GM12873 (cell line): ENCODE measurements at regions not wholly inside any gene's neighbourhood (a gene's known extent, or its start where the extent isn't known, plus 50 kb on each side); places are given as distances from the start of the nearest gene placed in this dataset.

ENCODE experiments used
- TF ChIP-seq, protein P1 (sequence below): IDR thresholded peaks from 2 replicates; pipeline ENCODE4 v1.5.1; 2012; ENCODE audit warnings: low read depth, mild to moderate bottlenecking, moderate library complexity, low read length, control low read depth; ENCODE audit not compliant: insufficient read depth; ENCODE audit errors: missing control alignments

DNA sequence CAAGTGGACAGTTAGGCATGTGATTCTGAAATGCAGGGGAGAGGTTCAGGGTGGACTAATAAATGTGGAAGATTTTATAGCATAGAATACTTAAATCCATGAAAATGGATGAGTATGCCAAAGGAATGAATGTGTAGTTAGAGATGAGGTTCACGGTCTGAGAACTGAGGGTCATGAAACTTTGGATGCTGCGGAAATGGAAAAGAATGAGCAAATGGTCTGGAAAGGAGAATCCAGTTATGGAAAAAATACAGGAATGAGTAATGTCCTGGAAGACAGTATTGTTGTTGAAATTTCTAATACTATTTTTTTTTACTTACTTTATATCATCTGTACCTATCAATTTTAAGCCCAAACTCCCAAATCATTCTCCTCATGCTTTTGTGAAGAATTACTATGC, 2369.4 kb downstream of the MAT2B start:
- TF ChIP-seq, protein P1, sequence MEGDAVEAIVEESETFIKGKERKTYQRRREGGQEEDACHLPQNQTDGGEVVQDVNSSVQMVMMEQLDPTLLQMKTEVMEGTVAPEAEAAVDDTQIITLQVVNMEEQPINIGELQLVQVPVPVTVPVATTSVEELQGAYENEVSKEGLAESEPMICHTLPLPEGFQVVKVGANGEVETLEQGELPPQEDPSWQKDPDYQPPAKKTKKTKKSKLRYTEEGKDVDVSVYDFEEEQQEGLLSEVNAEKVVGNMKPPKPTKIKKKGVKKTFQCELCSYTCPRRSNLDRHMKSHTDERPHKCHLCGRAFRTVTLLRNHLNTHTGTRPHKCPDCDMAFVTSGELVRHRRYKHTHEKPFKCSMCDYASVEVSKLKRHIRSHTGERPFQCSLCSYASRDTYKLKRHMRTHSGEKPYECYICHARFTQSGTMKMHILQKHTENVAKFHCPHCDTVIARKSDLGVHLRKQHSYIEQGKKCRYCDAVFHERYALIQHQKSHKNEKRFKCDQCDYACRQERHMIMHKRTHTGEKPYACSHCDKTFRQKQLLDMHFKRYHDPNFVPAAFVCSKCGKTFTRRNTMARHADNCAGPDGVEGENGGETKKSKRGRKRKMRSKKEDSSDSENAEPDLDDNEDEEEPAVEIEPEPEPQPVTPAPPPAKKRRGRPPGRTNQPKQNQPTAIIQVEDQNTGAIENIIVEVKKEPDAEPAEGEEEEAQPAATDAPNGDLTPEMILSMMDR, result no peak

DNA sequence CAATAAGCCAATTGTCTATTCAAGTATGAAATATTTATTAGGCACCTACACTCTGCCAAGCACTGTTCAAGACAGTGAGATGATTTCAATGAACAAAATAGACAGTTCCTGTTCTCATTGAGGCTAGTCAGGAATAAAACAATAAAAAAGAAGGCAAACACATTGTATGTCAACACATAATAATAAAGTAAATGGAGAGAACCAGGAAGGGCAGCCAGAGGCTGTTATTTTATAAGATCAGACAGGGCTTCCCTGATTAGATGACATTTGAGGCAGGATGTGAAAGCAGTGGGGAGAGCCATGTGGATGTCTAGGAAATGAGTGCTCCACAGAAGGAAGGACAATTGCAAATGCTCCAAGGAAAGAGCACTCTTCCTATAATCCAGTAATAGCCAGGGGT, 2371.1 kb downstream of the MAT2B start:
- TF ChIP-seq, protein P1, result no peak

DNA sequence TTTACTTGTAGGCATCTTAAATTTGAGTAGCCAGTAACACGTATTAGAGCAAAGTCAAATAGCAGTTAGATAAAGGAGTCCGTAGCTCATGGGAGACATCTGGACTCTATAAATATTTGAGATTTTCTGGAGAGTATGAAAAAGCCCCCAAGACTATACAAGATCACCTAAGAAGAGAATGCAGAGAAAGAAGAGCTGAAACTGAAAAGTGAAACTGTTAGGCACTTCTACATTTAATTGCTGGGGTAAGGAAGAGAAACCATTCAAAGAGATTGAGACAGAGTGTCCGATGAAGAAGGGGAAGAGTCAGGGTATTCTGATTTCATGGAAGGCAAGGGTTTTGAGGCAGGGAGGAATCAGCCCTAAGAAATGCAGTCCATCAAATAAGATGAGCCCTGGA, 2372.1 kb downstream of the MAT2B start:
- TF ChIP-seq, protein P1, result no peak

DNA sequence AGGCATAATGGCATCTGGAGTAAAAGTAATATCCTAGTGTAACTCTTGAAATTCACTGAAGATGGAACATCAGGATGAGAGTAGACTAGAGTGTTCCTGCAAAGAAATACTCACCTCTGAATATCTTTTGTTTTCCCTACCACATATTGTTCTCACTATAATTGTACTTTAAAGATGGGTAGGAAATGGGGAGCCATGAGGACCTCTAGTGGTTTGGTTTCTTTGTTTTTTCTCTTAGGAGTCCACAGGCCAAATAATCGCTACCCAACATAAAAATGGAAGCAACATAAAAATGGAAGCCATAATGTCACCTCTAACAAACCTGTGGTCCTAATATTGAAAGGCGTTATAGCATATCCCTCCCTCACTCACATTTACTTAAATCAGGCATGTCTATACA, 2375.8 kb downstream of the MAT2B start:
- TF ChIP-seq, protein P1, result no peak

DNA sequence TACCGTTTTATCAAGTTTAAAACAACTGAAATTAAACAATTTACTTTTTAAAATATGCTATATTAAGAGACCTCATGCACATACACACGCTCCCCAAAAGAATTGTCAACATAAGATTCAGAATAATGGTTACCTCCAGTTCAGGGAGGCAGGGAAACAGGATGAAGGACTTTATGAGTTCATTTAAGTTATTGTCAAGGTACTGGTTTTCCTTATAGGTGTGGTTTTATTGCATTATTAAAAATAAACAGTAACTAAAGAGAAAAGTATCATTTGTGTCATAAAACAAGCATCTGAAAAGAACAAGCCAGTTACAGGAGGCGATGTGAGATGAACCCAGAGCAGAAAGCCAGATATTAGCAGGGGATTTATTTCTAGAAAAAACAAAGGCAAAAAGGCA, 2376.7 kb downstream of the MAT2B start:
- TF ChIP-seq, protein P1, result no peak

DNA sequence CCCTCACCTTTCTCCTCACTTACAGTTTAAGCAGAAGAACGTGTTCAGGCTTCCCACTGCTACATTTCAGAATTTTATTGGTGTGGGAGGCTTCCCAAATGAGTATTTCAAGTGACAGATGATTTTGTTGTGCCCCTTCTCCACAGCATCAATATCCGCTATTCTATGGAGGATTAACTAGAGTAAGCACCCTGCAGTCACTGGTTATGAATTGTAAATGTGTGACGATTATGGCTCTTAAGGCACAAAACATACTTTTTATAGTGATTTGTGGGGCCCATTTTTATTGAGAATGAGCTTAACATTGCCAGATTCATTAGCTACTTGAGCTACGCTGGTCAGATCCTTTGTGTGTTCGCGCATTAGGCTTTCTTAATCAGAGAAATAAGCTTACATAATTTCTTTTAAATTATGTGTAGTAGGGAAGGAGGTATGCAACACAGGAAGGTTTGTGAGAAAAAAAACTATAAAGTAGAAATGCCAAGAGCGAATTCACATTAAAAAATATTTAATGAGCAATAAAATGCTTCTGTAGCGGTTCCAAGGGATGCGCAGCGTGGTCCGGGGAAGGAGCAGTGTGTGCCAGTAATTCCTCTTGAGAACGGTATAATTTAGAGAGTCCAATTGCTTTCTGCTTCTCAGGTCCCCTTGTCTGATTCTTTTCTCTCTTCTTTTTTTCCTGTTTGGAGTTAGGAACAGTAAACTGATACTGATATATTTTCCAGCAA, 2380.4 kb downstream of the MAT2B start:
- TF ChIP-seq, protein P1, result no peak

DNA sequence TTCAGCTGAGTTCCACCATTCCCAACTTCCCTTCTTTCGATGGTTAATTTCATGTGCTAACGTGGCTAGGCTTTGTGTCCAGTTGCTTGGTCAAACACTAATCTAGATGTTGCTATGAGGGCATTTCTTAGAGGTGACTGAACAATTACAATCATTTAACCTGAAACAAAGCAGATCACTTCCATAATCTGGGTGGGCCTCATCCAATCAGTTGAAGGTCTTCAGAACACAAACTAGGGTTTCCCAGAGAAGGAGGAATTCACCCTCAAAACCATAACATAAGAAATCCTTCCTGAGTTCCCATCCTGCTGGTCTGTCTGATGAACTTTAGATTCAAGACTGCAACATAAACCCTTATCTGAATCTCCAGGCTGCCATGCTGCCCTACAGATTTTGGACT, 2381.7 kb downstream of the MAT2B start:
- TF ChIP-seq, protein P1, result no peak
